SU-DHL-6 (cell line): ENCODE measurements at regions not wholly inside any gene's neighbourhood (a gene's known extent, or its start where the extent isn't known, plus 50 kb on each side); places are given as distances from the start of the nearest gene placed in this dataset.
"Not testable (repeated sequence)": the region's sequence is repeated elsewhere in the genome, so short reads cannot be mapped to it uniquely, and the experiment has no call there.

Experiments used
- H2AFZ ChIP-seq: fragments of 200-600 bp; sonication (generic); 2 replicates; pipeline ENCODE4 v1.6.1; 2014; ENCODE audit warnings: low read depth, mild to moderate bottlenecking, moderate library complexity, mixed read lengths, antibody characterized with exemption, low read length; ENCODE audit not compliant: severe bottlenecking
- H3F3A ChIP-seq: fragments of 200-600 bp; shearing (Covaris generic); 2 replicates; pipeline ENCODE4 v1.6.0; 2016; ENCODE audit warnings: antibody characterized with exemption, mild to moderate bottlenecking; ENCODE audit not compliant: insufficient read depth
- H3K27ac ChIP-seq: fragments of 200-600 bp; sonication (generic); 2 replicates; pipeline ENCODE4 v1.5.1; 2016; ENCODE audit warnings: low read depth, mild to moderate bottlenecking, low read length, moderate library complexity, mixed read lengths
- H3K27me3 ChIP-seq: fragments of 200-600 bp; sonication (generic), shearing (Covaris generic); 2 replicates; pipeline ENCODE4 v1.6.0; 2014; ENCODE audit warnings: mild to moderate bottlenecking, low read length
- H3K36me3 ChIP-seq: fragments of 200-600 bp; sonication (generic); 2 replicates; pipeline ENCODE4 v1.6.1; 2014; ENCODE audit warnings: mild to moderate bottlenecking, low read length, mixed read lengths
- H3K4me2 ChIP-seq: fragments of 300-600, 200-600 bp; shearing (Covaris generic), sonication (generic); 2 replicates; pipeline ENCODE4 v1.6.0; 2014; ENCODE audit warnings: low read length, low read depth, mild to moderate bottlenecking; ENCODE audit not compliant: poor library complexity, severe bottlenecking
- H3K4me3 ChIP-seq: fragments of 200-600 bp; sonication (generic); 2 replicates; pipeline ENCODE4 v1.5.1; 2014; ENCODE audit warnings: antibody characterized with exemption, low read length, mild to moderate bottlenecking, mixed read lengths; ENCODE audit not compliant: insufficient read depth, poor library complexity, severe bottlenecking
- H3K79me2 ChIP-seq: fragments of 200-600 bp; sonication (generic); 2 replicates; pipeline ENCODE4 v1.6.1; 2014; ENCODE audit warnings: mild to moderate bottlenecking, low read length, moderate library complexity; ENCODE audit not compliant: insufficient read depth
- H3K9ac ChIP-seq: fragments of 200-600 bp; sonication (generic); 2 replicates; pipeline ENCODE4 v1.7.0; 2014; ENCODE audit warnings: mild to moderate bottlenecking, low read length
- H3K9me2 ChIP-seq: fragments of 200-600 bp; sonication (generic); replicated peaks from 2 replicates; pipeline ENCODE4 v1.6.1; 2014; ENCODE audit warnings: low read length; ENCODE audit not compliant: insufficient read depth
- H3K9me3 ChIP-seq: fragments of 200-600 bp; sonication (generic); 2 replicates; pipeline ENCODE4 v1.6.1; 2014; ENCODE audit warnings: low read length, mixed read lengths; ENCODE audit not compliant: insufficient read depth
- H4K20me1 ChIP-seq: fragments of 200-600 bp; sonication (generic); 2 replicates; pipeline ENCODE4 v1.6.1; 2014; ENCODE audit warnings: low read depth, mild to moderate bottlenecking, antibody characterized with exemption, low read length, moderate library complexity, mixed read lengths

- H3K9me2 ChIP-seq, H3K9me3 ChIP-seq, H3K4me3 ChIP-seq, H3K27me3 ChIP-seq, H3K79me2 ChIP-seq, H3K27ac ChIP-seq, H4K20me1 ChIP-seq, H2AFZ ChIP-seq, H3K9ac ChIP-seq, H3F3A ChIP-seq, H3K36me3 ChIP-seq: not testable (repeated sequence)
- peak overlapping the region; percentile 38 for H3K4me2 ChIP-seq
Measured at GRCh38 chr2:111545723-111546431, 338.1 kb downstream of the ANAPC1 start.

- not testable (repeated sequence) for H3K9me3 ChIP-seq, H3K27ac ChIP-seq, H3K79me2 ChIP-seq, H3K9me2 ChIP-seq, H3K9ac ChIP-seq, H4K20me1 ChIP-seq, H2AFZ ChIP-seq, H3K4me3 ChIP-seq, H3K36me3 ChIP-seq, H3K27me3 ChIP-seq, H3F3A ChIP-seq
- peak overlapping the region; percentile 38 for H3K4me2 ChIP-seq
Measured at GRCh38 chr2:111546578-111546977, 337.4 kb downstream of the ANAPC1 start.

GRCh38 chr2:111549174-111549573 is 334.8 kb downstream of the ANAPC1 start:
- H2AFZ ChIP-seq, H3K9me2 ChIP-seq, H3K4me3 ChIP-seq, H3K9me3 ChIP-seq, H3K27ac ChIP-seq, H3K9ac ChIP-seq, H4K20me1 ChIP-seq, H3K27me3 ChIP-seq, H3F3A ChIP-seq, H3K36me3 ChIP-seq, H3K79me2 ChIP-seq, H3K4me2 ChIP-seq: not testable (repeated sequence)

- not testable (repeated sequence) for H4K20me1 ChIP-seq, H3K79me2 ChIP-seq
Measured at GRCh38 chr2:111551428-111551827, 332.6 kb downstream of the ANAPC1 start.

GRCh38 chr2:111552625-111553024 is 331.4 kb downstream of the ANAPC1 start:
- H3K36me3 ChIP-seq, result not testable (repeated sequence)

More at GRCh38 chr2:111551428-111551827, 332.6 kb downstream of the ANAPC1 start:
- H3K9me2 ChIP-seq, H3F3A ChIP-seq, H3K27me3 ChIP-seq, H3K4me3 ChIP-seq, H3K9ac ChIP-seq, H3K9me3 ChIP-seq, H3K4me2 ChIP-seq, H3K27ac ChIP-seq, H2AFZ ChIP-seq, H3K36me3 ChIP-seq: not testable (repeated sequence)

GRCh38 chr2:111559301-111559700 is 324.7 kb downstream of the ANAPC1 start:
- not testable (repeated sequence) for H3K9me2 ChIP-seq, H3K27me3 ChIP-seq, H3K4me3 ChIP-seq, H3K36me3 ChIP-seq, H3K9me3 ChIP-seq, H2AFZ ChIP-seq, H4K20me1 ChIP-seq, H3K27ac ChIP-seq, H3K9ac ChIP-seq, H3F3A ChIP-seq, H3K4me2 ChIP-seq, H3K79me2 ChIP-seq

More at GRCh38 chr2:111552625-111553024, 331.4 kb downstream of the ANAPC1 start:
- H3K4me3 ChIP-seq, H3K27ac ChIP-seq, H3K9me2 ChIP-seq, H4K20me1 ChIP-seq, H3K27me3 ChIP-seq, H2AFZ ChIP-seq, H3K79me2 ChIP-seq, H3K4me2 ChIP-seq, H3K9me3 ChIP-seq, H3K9ac ChIP-seq, H3F3A ChIP-seq: not testable (repeated sequence)

- H2AFZ ChIP-seq, H4K20me1 ChIP-seq, H3F3A ChIP-seq, H3K4me3 ChIP-seq, H3K36me3 ChIP-seq, H3K9me3 ChIP-seq, H3K27me3 ChIP-seq, H3K4me2 ChIP-seq, H3K9ac ChIP-seq, H3K79me2 ChIP-seq, H3K27ac ChIP-seq, H3K9me2 ChIP-seq: not testable (repeated sequence)
Measured at GRCh38 chr2:111559814-111560213, 324.2 kb downstream of the ANAPC1 start.

- not testable (repeated sequence) for H3K9ac ChIP-seq, H3K79me2 ChIP-seq, H3F3A ChIP-seq, H3K9me3 ChIP-seq, H2AFZ ChIP-seq, H3K9me2 ChIP-seq, H4K20me1 ChIP-seq, H3K27ac ChIP-seq, H3K36me3 ChIP-seq, H3K27me3 ChIP-seq, H3K4me2 ChIP-seq, H3K4me3 ChIP-seq
Measured at GRCh38 chr2:111566068-111566467, 317.9 kb downstream of the ANAPC1 start.
